ENCODE measurements at regions not wholly inside any gene's neighbourhood (a gene's known extent, or its start where the extent isn't known, plus 50 kb on each side); places are given as distances from the start of the nearest gene placed in this dataset.

- Histone ChIP-seq H3K4me1 (ENCODE audit: low read depth, poor library complexity, severe bottlenecking) (no peaks in the 10 kb centered on the region), H3K27ac (no peak overlapping the region), H3K79me2 (ENCODE audit: insufficient read depth, low read depth) (no peaks in the 10 kb centered on the region), H3K9ac (no peak overlapping the region), H3K4me3 (IDR thresholded peaks at IDR 0.05; ENCODE audit: insufficient read depth, low read depth, low read length) (no peak overlapping the region), H3K36me3 (ENCODE audit: insufficient read depth) (no peaks in the 10 kb centered on the region), H4K20me1 (ENCODE audit: insufficient read depth) (no peaks in the 10 kb centered on the region), H3K4me2 (no peak overlapping the region), H2AFZ (ENCODE audit: low read depth) (no peak overlapping the region), H3K27me3 (ENCODE audit: insufficient read depth, low read depth) (no peaks in the 10 kb centered on the region)
- TF ChIP-seq CTCF (conservative IDR thresholded peaks at IDR 0.05; ENCODE audit: low read depth, low read length), result no peak
Measured at GRCh38 chr16:35452471-35452870, 1993.1 kb downstream of the TP53TG3F start.

GRCh38 chr16:35463358-35463757 lies 2003.9 kb downstream of the TP53TG3F start:
- no peak for TF ChIP-seq CTCF (conservative IDR thresholded peaks at IDR 0.05; ENCODE audit: low read depth, low read length)
- no peaks in the 10 kb centered on the region for H4K20me1 ChIP-seq (ENCODE audit: insufficient read depth)
- no peak overlapping the region for H2AFZ ChIP-seq (ENCODE audit: low read depth)
- no peaks in the 10 kb centered on the region for H3K79me2 ChIP-seq (ENCODE audit: insufficient read depth, low read depth)
- no peak overlapping the region for H3K27ac ChIP-seq
- no peaks in the 10 kb centered on the region for H3K36me3 ChIP-seq (ENCODE audit: insufficient read depth)
- no peak overlapping the region for H3K9ac ChIP-seq
- H3K4me2 ChIP-seq, result no peak overlapping the region
- no peak overlapping the region for H3K4me3 ChIP-seq (IDR thresholded peaks at IDR 0.05; ENCODE audit: insufficient read depth, low read depth, low read length)
- H3K27me3 ChIP-seq (ENCODE audit: insufficient read depth, low read depth), result no peaks in the 10 kb centered on the region
- H3K4me1 ChIP-seq (ENCODE audit: low read depth, poor library complexity, severe bottlenecking), result peaks cover 6% of the 10 kb centered on the region

- H3K27me3 ChIP-seq (ENCODE audit: insufficient read depth, low read depth), result no peaks in the 10 kb centered on the region
- no peaks in the 10 kb centered on the region for H3K36me3 ChIP-seq (ENCODE audit: insufficient read depth)
- H3K4me2 ChIP-seq, result no peak overlapping the region
- no peak for TF ChIP-seq CTCF (conservative IDR thresholded peaks at IDR 0.05; ENCODE audit: low read depth, low read length)
- H3K27ac ChIP-seq, result no peak overlapping the region
- H3K4me1 ChIP-seq (ENCODE audit: low read depth, poor library complexity, severe bottlenecking), result no peaks in the 10 kb centered on the region
- H3K79me2 ChIP-seq (ENCODE audit: insufficient read depth, low read depth), result no peaks in the 10 kb centered on the region
- no peak overlapping the region for H3K4me3 ChIP-seq (IDR thresholded peaks at IDR 0.05; ENCODE audit: insufficient read depth, low read depth, low read length)
- H4K20me1 ChIP-seq (ENCODE audit: insufficient read depth), result no peaks in the 10 kb centered on the region
- no peak overlapping the region for H2AFZ ChIP-seq (ENCODE audit: low read depth)
- no peak overlapping the region for H3K9ac ChIP-seq
Measured at GRCh38 chr16:35480361-35480760, 2020.9 kb downstream of the TP53TG3F start.

GRCh38 chr16:35480988-35481387 lies 2021.6 kb downstream of the TP53TG3F start:
- no peaks in the 10 kb centered on the region for H3K79me2 ChIP-seq (ENCODE audit: insufficient read depth, low read depth)
- no peak for TF ChIP-seq CTCF (conservative IDR thresholded peaks at IDR 0.05; ENCODE audit: low read depth, low read length)
- no peak overlapping the region for H3K4me2 ChIP-seq
- no peak overlapping the region for H3K9ac ChIP-seq
- H4K20me1 ChIP-seq (ENCODE audit: insufficient read depth), result no peaks in the 10 kb centered on the region
- no peaks in the 10 kb centered on the region for H3K36me3 ChIP-seq (ENCODE audit: insufficient read depth)
- H3K27ac ChIP-seq, result no peak overlapping the region
- no peaks in the 10 kb centered on the region for H3K27me3 ChIP-seq (ENCODE audit: insufficient read depth, low read depth)
- H3K4me1 ChIP-seq (ENCODE audit: low read depth, poor library complexity, severe bottlenecking), result no peaks in the 10 kb centered on the region
- H2AFZ ChIP-seq (ENCODE audit: low read depth), result no peak overlapping the region
- no peak overlapping the region for H3K4me3 ChIP-seq (IDR thresholded peaks at IDR 0.05; ENCODE audit: insufficient read depth, low read depth, low read length)

Measured in KMS-11 (cell line).